ENCODE measurements at regions not wholly inside any gene's neighbourhood (a gene's known extent, or its start where the extent isn't known, plus 50 kb on each side); places are given as distances from the start of the nearest gene placed in this dataset.

GRCh38 chr1:14373081-14373758 lies 225.3 kb upstream of the KAZN start:
- Histone ChIP-seq H3K4me1 (no peaks in the 10 kb centered on the region), H3K4me3 (no peak overlapping the region), H3K4me2 (no peak overlapping the region), H3K9me3 (no peaks in the 10 kb centered on the region), H3K27ac (no peak overlapping the region)
- FAIRE-seq (no peak), ATAC-seq (no peak), DNase-seq (ENCODE audit: low read depth in 1 of 2, low spot score in 1 of 2) (no peak)
- TF ChIP-seq CBX8 (IDR thresholded peaks at IDR 0.05) (no peak), HOXA7 (CRISPR knock-in tag; IDR thresholded peaks at IDR 0.05) (no peak), CEBPB (IDR thresholded peaks at IDR 0.05) (no peak), TFCP2L1 (CRISPR knock-in tag; IDR thresholded peaks at IDR 0.05) (no peak), CTCF (IDR thresholded peaks at IDR 0.05) (no peak), FOSL2 (IDR thresholded peaks at IDR 0.05) (no peak), FOSL2 (CRISPR knock-in tag; IDR thresholded peaks at IDR 0.05) (no peak), SMC3 (IDR thresholded peaks at IDR 0.05) (no peak)
- WGBS (ENCODE audit: missing lambda C conversion rate) = 2% methylated on average over 2 of the region's 2 CpGs
- POLR2A ChIA-PET = no interaction called here
- CTCF ChIA-PET = no interaction called here

- no peak overlapping the region for H3K27ac ChIP-seq
- ATAC-seq (no peak), DNase-seq (ENCODE audit: low read depth in 1 of 2, low spot score in 1 of 2) (no peak), FAIRE-seq (no peak)
- TF ChIP-seq RNF2 (IDR thresholded peaks at IDR 0.05; ENCODE audit: borderline replicate concordance, low read depth) (no peak), RCOR1 (IDR thresholded peaks at IDR 0.05; ENCODE audit: low read depth, low read length) (no peak), RFX5 (IDR thresholded peaks at IDR 0.05) (no peak), KDM1A (IDR thresholded peaks at IDR 0.05; ENCODE audit: low read depth) (no peak), CTCF (IDR thresholded peaks at IDR 0.05) (no peak), CHD4 (IDR thresholded peaks at IDR 0.05; ENCODE audit: borderline replicate concordance) (no peak), CHD2 (IDR thresholded peaks at IDR 0.05; ENCODE audit: low read length, partially characterized antibody) (no peak), MAX (IDR thresholded peaks at IDR 0.05) (no peak), CBX2 (IDR thresholded peaks at IDR 0.05; ENCODE audit: borderline replicate concordance, low read depth) (no peak), NPAS2 (CRISPR knock-in tag; IDR thresholded peaks at IDR 0.05; ENCODE audit: borderline replicate concordance) (no peak), FOSL2 (IDR thresholded peaks at IDR 0.05) (no peak), FOSL2 (CRISPR knock-in tag; IDR thresholded peaks at IDR 0.05) (no peak), HOXB5 (CRISPR knock-in tag; IDR thresholded peaks at IDR 0.05) (no peak), ATOH8 (CRISPR knock-in tag; IDR thresholded peaks at IDR 0.05; ENCODE audit: low read depth) (no peak), HMGXB4 (CRISPR knock-in tag; IDR thresholded peaks at IDR 0.05; ENCODE audit: borderline replicate concordance) (no peak), CBX8 (IDR thresholded peaks at IDR 0.05) (no peak)
- no peaks in the 10 kb centered on the region for H3K9me3 ChIP-seq
- POLR2A ChIA-PET = no interaction called here
- H3K4me2 ChIP-seq = no peak overlapping the region
- no peak overlapping the region for H3K4me3 ChIP-seq
- CTCF ChIA-PET = no interaction called here
- 0% methylated on average over 1 of the region's 5 CpGs for WGBS (ENCODE audit: missing lambda C conversion rate)
- H3K4me1 ChIP-seq = no peaks in the 10 kb centered on the region
These were observed 223.3 kb upstream of the KAZN start for GRCh38 chr1:14375226-14375625.
